ENCODE measurements at regions not wholly inside any gene's neighbourhood (a gene's known extent, or its start where the extent isn't known, plus 50 kb on each side); places are given as distances from the start of the nearest gene placed in this dataset.

DNA sequence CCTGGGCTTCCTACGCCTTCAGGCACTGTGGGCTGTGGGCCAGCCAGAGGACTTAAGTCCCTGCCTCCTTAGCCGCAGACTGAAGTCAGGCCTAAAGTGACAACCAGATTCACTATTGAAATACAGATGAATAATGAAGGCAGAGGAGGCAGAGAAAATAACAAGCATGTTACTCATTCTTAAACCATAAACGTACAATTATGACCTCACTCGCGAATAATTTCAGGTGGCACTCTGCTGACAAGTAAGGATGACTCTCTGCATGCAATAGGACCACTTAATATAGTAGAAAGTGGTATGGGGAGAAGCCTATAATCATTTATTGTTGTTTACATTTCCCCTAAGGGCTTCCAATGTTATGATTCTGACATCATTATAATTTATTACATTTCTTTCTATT lies 409.2 kb upstream of the FGF13 start:
- TF ChIP-seq, protein P1, sequence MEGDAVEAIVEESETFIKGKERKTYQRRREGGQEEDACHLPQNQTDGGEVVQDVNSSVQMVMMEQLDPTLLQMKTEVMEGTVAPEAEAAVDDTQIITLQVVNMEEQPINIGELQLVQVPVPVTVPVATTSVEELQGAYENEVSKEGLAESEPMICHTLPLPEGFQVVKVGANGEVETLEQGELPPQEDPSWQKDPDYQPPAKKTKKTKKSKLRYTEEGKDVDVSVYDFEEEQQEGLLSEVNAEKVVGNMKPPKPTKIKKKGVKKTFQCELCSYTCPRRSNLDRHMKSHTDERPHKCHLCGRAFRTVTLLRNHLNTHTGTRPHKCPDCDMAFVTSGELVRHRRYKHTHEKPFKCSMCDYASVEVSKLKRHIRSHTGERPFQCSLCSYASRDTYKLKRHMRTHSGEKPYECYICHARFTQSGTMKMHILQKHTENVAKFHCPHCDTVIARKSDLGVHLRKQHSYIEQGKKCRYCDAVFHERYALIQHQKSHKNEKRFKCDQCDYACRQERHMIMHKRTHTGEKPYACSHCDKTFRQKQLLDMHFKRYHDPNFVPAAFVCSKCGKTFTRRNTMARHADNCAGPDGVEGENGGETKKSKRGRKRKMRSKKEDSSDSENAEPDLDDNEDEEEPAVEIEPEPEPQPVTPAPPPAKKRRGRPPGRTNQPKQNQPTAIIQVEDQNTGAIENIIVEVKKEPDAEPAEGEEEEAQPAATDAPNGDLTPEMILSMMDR (IDR thresholded peaks at IDR 0.05), result no peak
- no peak for TF ChIP-seq POLR2A (IDR thresholded peaks at IDR 0.05)

Measured in Peyer's patch (tissue), 4 donors.